CD4-positive, alpha-beta T cell (primary cell): ENCODE measurements at regions not wholly inside any gene's neighbourhood (a gene's known extent, or its start where the extent isn't known, plus 50 kb on each side); places are given as distances from the start of the nearest gene placed in this dataset.

Source experiments
- ATAC-seq: fragments of 200-7000 bp; cut with Tn5 transposase; one replicate; pipeline ENCODE4 v1.10.0; 2022; ENCODE audit warnings: mild to moderate bottlenecking; ENCODE audit not compliant: poor library complexity
- CTCF ChIA-PET: fragments of 350-600 bp; sonication (Branson Sonifier 250); formaldehyde crosslinking; loops from one replicate; lab custom pipeline; 2021; ENCODE audit warnings: antibody characterized with exemption, inconsistent platforms; lab: Charles Lee
- POLR2A ChIA-PET: fragments of 350-600 bp; sonication (Branson Sonifier 250); formaldehyde crosslinking; loops from one replicate; lab custom pipeline; 2021; ENCODE audit warnings: antibody characterized with exemption, inconsistent platforms; lab: Charles Lee
- DNase-seq, 14 experiments: peaks; one replicate each; pipeline ENCODE4 v3.0.0-alpha.2; 2013 to 2020; ENCODE audit warnings: mixed read lengths in 2 of 14
- H3K27ac ChIP-seq, 2 donors: one replicate each; pipeline versions ENCODE4 v1.5.1 to v1.7.0; 2013; ENCODE audit warnings: low read length in 2 of 2, low read depth in 1 of 2, mild to moderate bottlenecking in 1 of 2
- H3K27me3 ChIP-seq, 2 experiments: 1 replicate in 1 of 2; 2 replicates in 1 of 2; pipeline versions ENCODE4 v1.6.1 to v1.7.0; 2013; ENCODE audit warnings: low read length in 2 of 2, control low read depth in 1 of 2, mild to moderate bottlenecking in 1 of 2, moderate library complexity in 1 of 2; ENCODE audit not compliant: insufficient read depth in 2 of 2, control insufficient read depth in 1 of 2
- H3K36me3 ChIP-seq: one replicate; pipeline ENCODE4 v1.6.1; 2013; ENCODE audit warnings: low read length, control low read depth; ENCODE audit not compliant: insufficient read depth
- H3K4me1 ChIP-seq: one replicate; pipeline ENCODE4 v1.6.1; 2013; ENCODE audit warnings: low read length, control low read depth; ENCODE audit not compliant: insufficient read depth
- H3K4me3 ChIP-seq: one replicate; pipeline ENCODE4 v1.5.1; 2013; ENCODE audit warnings: mild to moderate bottlenecking, low read length, moderate library complexity
- H3K9me3 ChIP-seq, 2 experiments: 1 replicate in 1 of 2; 2 replicates in 1 of 2; pipeline versions ENCODE4 v1.6.1 to v1.7.0; 2013; ENCODE audit warnings: low read length in 2 of 2, mild to moderate bottlenecking in 2 of 2, control low read depth in 1 of 2, moderate library complexity in 1 of 2; ENCODE audit not compliant: control insufficient read depth in 1 of 2, insufficient read depth in 1 of 2
- H3K27ac Mint-ChIP-seq: one replicate; pipeline ENCODE4 v1.8.0; 2020; ENCODE audit warnings: mixed read lengths
- H3K27me3 Mint-ChIP-seq: one replicate; pipeline ENCODE4 v1.8.0; 2021; ENCODE audit warnings: mixed read lengths
- H3K36me3 Mint-ChIP-seq: one replicate; pipeline ENCODE4 v1.8.0; 2021; ENCODE audit warnings: low read depth, mixed read lengths
- H3K4me1 Mint-ChIP-seq: one replicate; pipeline ENCODE4 v1.8.0; 2021; ENCODE audit warnings: low read depth, mixed read lengths
- H3K4me3 Mint-ChIP-seq: one replicate; pipeline ENCODE4 v1.8.0; 2020; ENCODE audit warnings: mild to moderate bottlenecking, mixed read lengths
- H3K9me3 Mint-ChIP-seq: one replicate; pipeline ENCODE4 v1.8.0; 2020; ENCODE audit warnings: mixed read lengths
- CTCF ChIP-seq: fragments of 200-600 bp; IDR thresholded peaks from one replicate; pipeline ENCODE4 v1.8.0; 2022; ENCODE audit warnings: antibody characterized with exemption, mild to moderate bottlenecking
- intact Hi-C, 2 experiments: fragments of 100-400 bp; cut with DNase I in 1 of 2; cut with micrococcal nuclease in 1 of 2; formaldehyde crosslinking; loops; one replicate each; pipeline versions ENCODE4 v1.15.1 to v1.9.0; 2023 to 2025; cut with DNase I, micrococcal nuclease

- H3K36me3 ChIP-seq, result no peaks in the 10 kb centered on the region
- ChIA-PET CTCF (interaction anchor here (0.6 to 0.8 kb wide), 2 partner anchors 489 to 634 kb away, joined by 3 read pairs; no protein-coding TSS in a partner anchor), POLR2A (no interaction called here)
- DNase-seq, result no peak
- ATAC-seq, result no peak
- TF ChIP-seq CTCF, result no peak
- H3K27ac ChIP-seq, result no peak overlapping the region
- intact Hi-C loops, result no loop called here
- H3K4me1 ChIP-seq, result no peaks in the 10 kb centered on the region
- no peak overlapping the region for H3K4me3 ChIP-seq
- H3K27me3 ChIP-seq, result no peaks in the 10 kb centered on the region
- H3K9me3 ChIP-seq, result no peaks in the 10 kb centered on the region
- H3K27ac Mint-ChIP-seq, result no peak overlapping the region
- no peaks in the 10 kb centered on the region for H3K4me1 Mint-ChIP-seq
- no peak overlapping the region for H3K4me3 Mint-ChIP-seq
- H3K27me3 Mint-ChIP-seq, result peaks cover 7% of the 10 kb centered on the region
- no peaks in the 10 kb centered on the region for H3K36me3 Mint-ChIP-seq
- H3K9me3 Mint-ChIP-seq, result no peaks in the 10 kb centered on the region
These were observed 257.2 kb downstream of the SNCA start for GRCh38 chr4:89579771-89580170.

GRCh38 chr4:89576246-89576645 is 260.7 kb downstream of the SNCA start:
- Histone ChIP-seq H3K27me3 (no peaks in the 10 kb centered on the region), H3K4me3 (no peak overlapping the region), H3K36me3 (no peaks in the 10 kb centered on the region), H3K4me1 (no peaks in the 10 kb centered on the region), H3K9me3 (no peaks in the 10 kb centered on the region), H3K27ac (no peak overlapping the region)
- no peak overlapping the region for H3K4me3 Mint-ChIP-seq
- no peaks in the 10 kb centered on the region for H3K4me1 Mint-ChIP-seq
- H3K27ac Mint-ChIP-seq, result no peak overlapping the region
- no peaks in the 10 kb centered on the region for H3K36me3 Mint-ChIP-seq
- H3K27me3 Mint-ChIP-seq, result no peaks in the 10 kb centered on the region
- no peak for ATAC-seq
- CTCF ChIA-PET, result no interaction called here
- intact Hi-C loops, result no loop called here
- no peaks in the 10 kb centered on the region for H3K9me3 Mint-ChIP-seq
- POLR2A ChIA-PET, result no interaction called here
- no peak for TF ChIP-seq CTCF
- DNase-seq, result no peak

- no peaks in the 10 kb centered on the region for H3K4me1 Mint-ChIP-seq
- H3K4me3 Mint-ChIP-seq, result no peak overlapping the region
- Histone ChIP-seq H3K4me3 (no peak overlapping the region), H3K9me3 (no peaks in the 10 kb centered on the region), H3K27me3 (no peaks in the 10 kb centered on the region), H3K4me1 (no peaks in the 10 kb centered on the region), H3K36me3 (no peaks in the 10 kb centered on the region), H3K27ac (no peak overlapping the region)
- no peaks in the 10 kb centered on the region for H3K36me3 Mint-ChIP-seq
- intact Hi-C loops, result no loop called here
- no peak for ATAC-seq
- H3K9me3 Mint-ChIP-seq, result no peaks in the 10 kb centered on the region
- no peak overlapping the region for H3K27ac Mint-ChIP-seq
- CTCF ChIA-PET, result no interaction called here
- POLR2A ChIA-PET, result no interaction called here
- no peak for TF ChIP-seq CTCF
- no peaks in the 10 kb centered on the region for H3K27me3 Mint-ChIP-seq
- DNase-seq, result no peak
These were observed 261.1 kb downstream of the SNCA start for GRCh38 chr4:89575840-89576239.
